ENCODE measurements at regions not wholly inside any gene's neighbourhood (a gene's known extent, or its start where the extent isn't known, plus 50 kb on each side); places are given as distances from the start of the nearest gene placed in this dataset.

DNA sequence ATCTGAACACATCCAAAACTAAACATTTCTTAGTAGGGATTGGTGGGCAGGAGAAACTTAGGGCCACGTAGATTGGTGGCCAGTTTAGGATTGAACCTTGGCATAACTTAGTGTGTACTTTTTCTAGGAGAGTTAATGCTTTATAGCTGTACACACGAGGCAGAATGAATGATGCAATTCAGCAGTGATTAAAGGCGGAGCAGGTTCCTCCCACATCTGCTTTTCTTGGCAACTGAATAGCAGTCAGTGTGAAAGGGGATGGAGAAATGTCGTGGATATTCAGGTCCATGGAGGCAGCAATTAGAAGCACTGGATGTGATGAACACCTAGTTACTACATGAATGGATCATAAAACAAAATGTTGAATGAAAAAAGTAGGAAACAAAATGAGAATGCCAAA lies 493.8 kb downstream of the FUT8 start:
- no peak overlapping the region for H3K4me3 ChIP-seq
- DNase-seq (no peak), ATAC-seq (no peak)
- no peak for TF ChIP-seq POLR2A (IDR thresholded peaks at IDR 0.05)
- TF ChIP-seq, protein P1, sequence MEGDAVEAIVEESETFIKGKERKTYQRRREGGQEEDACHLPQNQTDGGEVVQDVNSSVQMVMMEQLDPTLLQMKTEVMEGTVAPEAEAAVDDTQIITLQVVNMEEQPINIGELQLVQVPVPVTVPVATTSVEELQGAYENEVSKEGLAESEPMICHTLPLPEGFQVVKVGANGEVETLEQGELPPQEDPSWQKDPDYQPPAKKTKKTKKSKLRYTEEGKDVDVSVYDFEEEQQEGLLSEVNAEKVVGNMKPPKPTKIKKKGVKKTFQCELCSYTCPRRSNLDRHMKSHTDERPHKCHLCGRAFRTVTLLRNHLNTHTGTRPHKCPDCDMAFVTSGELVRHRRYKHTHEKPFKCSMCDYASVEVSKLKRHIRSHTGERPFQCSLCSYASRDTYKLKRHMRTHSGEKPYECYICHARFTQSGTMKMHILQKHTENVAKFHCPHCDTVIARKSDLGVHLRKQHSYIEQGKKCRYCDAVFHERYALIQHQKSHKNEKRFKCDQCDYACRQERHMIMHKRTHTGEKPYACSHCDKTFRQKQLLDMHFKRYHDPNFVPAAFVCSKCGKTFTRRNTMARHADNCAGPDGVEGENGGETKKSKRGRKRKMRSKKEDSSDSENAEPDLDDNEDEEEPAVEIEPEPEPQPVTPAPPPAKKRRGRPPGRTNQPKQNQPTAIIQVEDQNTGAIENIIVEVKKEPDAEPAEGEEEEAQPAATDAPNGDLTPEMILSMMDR (IDR thresholded peaks at IDR 0.05), result no peak
- no peak overlapping the region for H3K27ac ChIP-seq
- H3K36me3 ChIP-seq, result no peaks in the 10 kb centered on the region
- intact Hi-C loops (cut with DNase I), result no loop called here
- H3K9me3 ChIP-seq, result peaks cover 0 to 6% (median 0%) of the 10 kb centered on the region in 12 donors
- H3K27me3 ChIP-seq, result peaks cover 0 to 6% (median 0%) of the 10 kb centered on the region in 9 donors
- WGBS, 4 donors, result 54 to 62% (median 58%) methylated on average over 4 of the region's 4 CpGs
- H3K4me1 ChIP-seq, result no peaks in the 10 kb centered on the region

DNA sequence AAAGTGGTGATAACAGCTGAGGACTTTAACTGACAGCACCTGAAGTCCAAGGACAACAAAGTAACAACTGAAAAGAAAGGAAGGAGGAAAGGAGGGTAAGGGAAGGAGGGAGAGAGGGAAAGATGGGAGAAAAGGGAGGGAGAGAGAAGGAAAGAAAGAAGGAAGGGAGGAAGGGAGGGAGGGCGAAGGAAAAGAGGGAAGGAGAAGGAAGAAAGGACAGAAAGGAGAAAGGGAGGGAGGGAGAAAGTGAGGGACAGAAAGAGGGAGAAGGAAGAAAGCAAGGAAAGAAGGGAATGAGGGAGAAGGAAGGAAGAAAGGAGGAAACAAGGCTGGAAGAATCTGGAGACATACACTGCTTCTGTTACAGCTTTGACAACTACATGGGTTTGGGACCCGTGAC lies 494.4 kb downstream of the FUT8 start:
- TF ChIP-seq, protein P1 (IDR thresholded peaks at IDR 0.05), result no peak
- TF ChIP-seq POLR2A (IDR thresholded peaks at IDR 0.05), result no peak
- Histone ChIP-seq H3K36me3 (no peaks in the 10 kb centered on the region), H3K9me3 (peaks cover 0 to under 1% (median 0%) of the 10 kb centered on the region in 12 donors), H3K27ac (no peak overlapping the region), H3K27me3 (peaks cover 0 to 6% (median 0%) of the 10 kb centered on the region in 9 donors), H3K4me1 (no peaks in the 10 kb centered on the region), H3K4me3 (no peak overlapping the region)
- intact Hi-C loops (cut with DNase I), result no loop called here
- 74 to 93% (median 85%) methylated on average over 2 of the region's 2 CpGs for WGBS, 4 donors
- DNase-seq (no peak), ATAC-seq (no peak)

DNA sequence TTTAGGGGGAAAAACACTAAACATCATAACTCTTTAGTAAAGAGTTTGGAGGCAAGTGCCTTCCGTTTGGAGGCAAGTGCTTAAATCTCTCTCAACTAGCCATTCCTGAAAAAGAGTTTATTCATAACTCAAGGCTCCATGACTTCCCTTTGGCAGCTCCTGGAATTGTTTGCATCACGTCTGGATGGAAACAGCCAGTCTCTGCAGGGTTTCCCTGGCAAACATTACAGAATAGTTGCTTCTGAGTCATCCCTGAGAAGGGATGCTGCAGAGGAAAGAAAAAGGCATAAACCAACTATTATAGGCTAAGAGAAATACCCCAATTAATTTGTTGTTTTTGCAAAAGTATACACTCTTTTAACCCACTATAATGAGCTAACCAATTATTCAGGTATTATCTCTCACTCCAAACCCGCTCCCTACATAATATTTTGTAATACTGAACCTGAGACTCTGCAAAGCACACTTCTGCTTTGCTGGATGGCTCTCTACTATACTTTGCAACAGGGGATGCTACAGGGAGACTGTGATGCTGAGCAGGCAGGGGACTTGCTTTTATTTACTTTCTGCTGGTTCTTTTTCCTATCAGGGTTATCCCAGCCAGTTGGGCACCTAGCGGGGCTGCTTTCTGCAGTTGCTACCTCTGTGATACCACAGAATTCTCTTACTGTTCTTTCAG lies 497.7 kb downstream of the FUT8 start:
- no peaks in the 10 kb centered on the region for H3K4me1 ChIP-seq
- intact Hi-C loops (cut with DNase I), result no loop called here
- H3K27me3 ChIP-seq, result peaks cover 0 to 7% (median 0%) of the 10 kb centered on the region in 9 donors
- no peak overlapping the region for H3K27ac ChIP-seq
- WGBS, 4 donors, result 53 to 67% (median 64%) methylated on average over 4 of the region's 4 CpGs
- H3K4me3 ChIP-seq, result no peak overlapping the region
- no peak for ATAC-seq
- DNase-seq, result no peak
- H3K36me3 ChIP-seq, result no peaks in the 10 kb centered on the region
- no peaks in the 10 kb centered on the region for H3K9me3 ChIP-seq
- no peak for TF ChIP-seq POLR2A (IDR thresholded peaks at IDR 0.05)
- TF ChIP-seq, protein P1 (IDR thresholded peaks at IDR 0.05), result no peak

DNA sequence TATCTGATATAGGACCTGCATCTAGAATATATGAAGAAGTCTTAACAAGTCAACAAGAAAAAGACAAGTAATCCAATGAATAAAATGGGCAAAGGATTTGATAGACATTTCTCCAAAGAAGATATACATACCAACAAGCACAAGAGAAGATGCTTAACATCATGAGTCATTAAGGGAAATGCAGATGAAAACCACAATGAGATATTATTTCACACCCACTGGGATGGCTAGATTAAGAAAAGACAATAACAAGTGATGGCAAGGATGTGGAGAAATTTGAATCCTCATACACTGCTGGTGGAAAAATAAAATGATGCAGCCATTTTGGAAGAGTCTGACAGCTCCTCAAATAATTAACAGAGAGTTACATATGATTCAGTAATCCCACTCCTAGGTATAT lies 502.6 kb downstream of the FUT8 start:
- Histone ChIP-seq H3K4me3 (no peak overlapping the region), H3K9me3 (no peaks in the 10 kb centered on the region), H3K27me3 (peaks cover 0 to 13% (median 0%) of the 10 kb centered on the region in 9 donors), H3K27ac (no peak overlapping the region), H3K4me1 (no peaks in the 10 kb centered on the region), H3K36me3 (no peaks in the 10 kb centered on the region)
- DNase-seq (no peak), ATAC-seq (no peak)
- TF ChIP-seq POLR2A (IDR thresholded peaks at IDR 0.05), result no peak
- TF ChIP-seq, protein P1 (IDR thresholded peaks at IDR 0.05), result no peak
- intact Hi-C loops (cut with DNase I), result no loop called here
